Suppressor macrophage (primary cell): ENCODE measurements at regions not wholly inside any gene's neighbourhood (a gene's known extent, or its start where the extent isn't known, plus 50 kb on each side); places are given as distances from the start of the nearest gene placed in this dataset.
"Not testable (repeated sequence)": the region's sequence is repeated elsewhere in the genome, so short reads cannot be mapped to it uniquely, and the experiment has no call there.

Experiments
- DNase-seq, 4 experiments: peaks; one replicate each; pipeline ENCODE4 v3.0.0-alpha.2; 2020 to 2022

DNA sequence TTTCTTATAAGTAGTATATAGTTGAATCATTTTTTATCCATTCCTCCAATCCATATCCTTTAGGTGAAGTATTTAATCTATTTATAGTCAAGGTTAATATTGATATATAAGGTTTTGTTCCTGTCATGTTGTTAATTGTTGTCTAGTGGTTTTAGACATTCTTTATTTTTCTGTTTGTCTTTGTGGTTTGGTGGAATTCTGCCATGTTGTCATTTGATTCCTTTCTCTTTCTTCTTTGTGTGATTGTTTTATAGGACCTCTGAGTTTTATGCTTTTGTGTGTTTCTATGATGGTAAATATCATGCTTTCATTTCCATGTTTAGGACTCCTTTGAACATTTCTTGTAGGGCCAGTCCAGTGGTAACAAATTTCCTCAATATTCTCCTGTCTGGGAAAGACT is 450.3 kb upstream of the BTBD3 start:
- DNase-seq: no peak

GRCh38 chr20:11468880-11469279 is 448.8 kb upstream of the BTBD3 start:
- no peak for DNase-seq

DNA sequence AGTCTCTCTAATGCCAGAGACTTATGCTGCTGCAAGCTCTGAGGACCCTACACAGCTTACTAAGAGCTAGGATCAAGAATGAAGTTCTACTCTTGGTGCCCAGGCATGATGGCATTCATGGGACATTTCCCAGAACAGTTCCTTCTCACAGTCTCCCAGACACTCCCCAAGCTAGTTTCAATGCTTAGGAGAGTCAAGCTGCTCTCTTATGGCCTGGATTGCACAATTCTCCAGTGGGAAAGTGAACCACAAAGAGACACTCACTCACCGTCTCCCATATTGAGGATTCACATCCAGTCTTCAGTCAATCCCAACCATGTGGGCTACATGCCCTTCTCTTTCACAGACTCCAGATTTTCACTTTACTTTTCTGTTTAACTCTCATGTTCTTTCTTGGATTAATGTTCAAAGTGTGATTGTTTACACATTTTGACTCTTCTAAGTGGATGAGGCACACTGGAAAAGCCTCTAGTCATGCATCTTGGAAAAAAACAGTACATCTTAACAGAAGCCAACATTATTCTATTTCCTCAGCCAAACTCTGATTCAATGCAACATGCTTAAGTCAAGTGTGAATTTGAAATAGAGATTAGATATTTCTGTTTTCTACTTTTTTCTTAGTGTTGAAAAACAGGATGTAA is 447.8 kb upstream of the BTBD3 start:
- no peak for DNase-seq

GRCh38 chr20:11473983-11474382 is 443.7 kb upstream of the BTBD3 start:
- DNase-seq: no peak

DNA sequence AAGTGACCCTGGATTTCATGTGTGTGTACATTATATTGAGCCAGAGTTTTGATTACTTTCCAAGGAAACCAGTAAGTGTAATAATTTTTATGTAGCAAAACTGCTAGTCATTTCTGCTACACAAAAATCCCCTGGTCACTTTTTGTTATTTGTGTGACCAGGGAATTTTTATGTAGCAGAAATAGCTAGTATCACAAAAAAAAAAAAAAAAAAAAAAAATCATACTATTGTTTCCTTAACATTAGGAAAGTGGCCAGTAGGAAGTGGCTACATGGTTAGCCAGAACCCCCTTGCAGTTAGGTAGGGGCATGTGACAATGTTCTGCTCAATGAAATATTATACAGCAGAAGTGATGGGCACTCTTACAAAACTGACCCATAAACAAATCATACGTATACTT is 434.0 kb upstream of the BTBD3 start:
- no peak for DNase-seq

DNA sequence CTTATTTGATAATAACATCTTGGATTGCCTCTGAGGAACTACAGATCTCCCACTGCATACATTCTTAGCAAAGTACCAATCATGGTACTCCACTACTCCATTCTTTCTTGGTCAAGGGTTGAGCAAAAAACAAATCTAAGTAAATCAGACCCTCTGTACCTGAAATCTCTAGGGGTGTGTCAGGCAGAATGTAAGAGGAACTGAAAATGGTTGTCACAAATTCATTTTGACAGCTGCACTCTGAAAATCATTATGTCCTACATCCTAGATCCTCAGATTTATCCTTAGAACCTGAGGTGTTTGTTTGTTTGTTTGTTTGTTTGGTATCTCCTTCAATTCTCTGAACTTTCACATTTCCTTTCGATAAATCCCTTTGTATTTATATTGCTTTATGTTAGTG is 433.2 kb upstream of the BTBD3 start:
- DNase-seq: no peak

- DNase-seq: no peak
These were observed 425.3 kb upstream of the BTBD3 start for GRCh38 chr20:11492386-11492785.

DNA sequence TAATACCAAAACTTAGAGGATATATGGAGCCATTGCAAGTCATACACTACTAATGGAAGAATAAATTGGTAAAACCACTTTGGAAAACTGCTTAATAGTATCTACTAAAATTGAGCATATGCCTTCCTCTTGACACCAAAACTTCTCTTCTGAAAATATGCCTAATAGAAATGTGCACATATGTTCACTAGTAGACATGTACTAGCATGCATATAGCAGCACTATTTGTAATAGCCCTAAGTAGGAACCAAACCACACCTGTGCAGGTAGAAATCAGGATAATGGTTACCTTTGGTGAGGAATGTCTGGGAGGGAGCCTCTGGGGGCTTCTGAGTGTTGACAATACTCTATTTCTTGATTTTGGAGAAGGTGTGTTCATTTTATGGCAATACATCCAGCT is 424.8 kb upstream of the BTBD3 start:
- no peak for DNase-seq

- no peak for DNase-seq
These were observed 421.3 kb upstream of the BTBD3 start for GRCh38 chr20:11496380-11496779.

GRCh38 chr20:11497545-11497944 is 420.1 kb upstream of the BTBD3 start:
- DNase-seq: no peak

DNA sequence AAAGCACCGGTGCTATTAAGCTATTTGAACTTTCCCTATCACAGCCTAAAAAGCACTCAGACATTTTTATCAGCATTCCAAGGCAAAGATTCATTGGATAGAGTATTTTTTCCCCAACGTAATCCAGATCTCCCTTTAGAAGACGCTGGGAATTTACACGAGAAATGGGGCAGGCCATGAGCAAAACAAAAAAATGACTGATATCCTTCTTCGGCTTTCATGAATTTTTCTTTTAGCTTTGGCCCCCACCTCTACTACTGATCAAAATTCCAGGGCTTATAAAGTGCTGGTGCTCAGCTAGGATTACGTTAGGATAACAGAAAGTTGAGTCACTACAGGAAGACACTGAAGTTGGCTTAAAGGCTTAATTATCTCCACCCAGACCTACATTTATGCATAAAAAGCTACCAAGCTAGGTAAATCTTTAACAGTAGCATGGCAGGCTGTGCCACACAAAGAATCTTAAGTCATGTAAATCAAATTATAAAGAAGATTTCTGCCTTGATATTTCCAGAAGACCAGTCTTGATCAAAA is 418.5 kb upstream of the BTBD3 start:
- no peak for DNase-seq

DNA sequence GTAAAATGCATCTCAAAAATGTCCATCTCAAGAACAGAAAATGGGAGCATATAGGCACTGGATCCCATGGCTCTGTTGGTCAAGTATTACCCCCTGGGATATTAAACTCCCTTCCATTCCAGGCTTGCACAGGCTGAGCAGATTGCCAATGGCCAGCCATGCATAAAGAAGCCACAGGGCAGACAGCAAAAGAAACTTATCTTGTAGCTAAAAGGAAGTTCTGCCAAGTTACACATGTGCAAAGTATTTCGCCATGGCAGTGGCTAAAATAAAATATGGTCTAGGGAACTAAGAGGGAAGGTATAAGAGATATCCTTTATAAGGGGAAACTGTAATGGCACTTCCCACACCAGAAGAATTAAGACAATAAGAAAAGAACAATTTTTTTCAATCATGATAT is 415.6 kb upstream of the BTBD3 start:
- peak in 1 of 4 experiments; percentile 30 for DNase-seq

DNA sequence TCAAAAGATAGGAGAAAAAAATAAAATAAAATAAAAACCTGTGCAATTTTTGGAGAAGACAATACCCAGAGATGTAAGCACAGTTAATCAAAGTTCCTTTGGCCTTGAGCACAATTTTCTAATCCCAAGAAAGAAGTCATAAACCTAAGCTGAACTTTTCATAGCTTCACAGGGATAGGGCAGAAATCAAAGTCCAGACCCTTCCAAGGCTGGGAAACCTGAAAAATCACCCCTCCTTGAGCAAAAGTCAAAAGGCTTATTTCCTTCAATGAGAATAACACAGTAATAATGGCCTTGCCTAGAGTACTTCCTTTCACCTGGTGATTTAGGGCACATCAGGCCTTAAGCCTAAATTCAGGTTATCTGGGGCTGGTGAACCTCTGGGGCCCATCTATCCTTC is 415.0 kb upstream of the BTBD3 start:
- no peak for DNase-seq

DNA sequence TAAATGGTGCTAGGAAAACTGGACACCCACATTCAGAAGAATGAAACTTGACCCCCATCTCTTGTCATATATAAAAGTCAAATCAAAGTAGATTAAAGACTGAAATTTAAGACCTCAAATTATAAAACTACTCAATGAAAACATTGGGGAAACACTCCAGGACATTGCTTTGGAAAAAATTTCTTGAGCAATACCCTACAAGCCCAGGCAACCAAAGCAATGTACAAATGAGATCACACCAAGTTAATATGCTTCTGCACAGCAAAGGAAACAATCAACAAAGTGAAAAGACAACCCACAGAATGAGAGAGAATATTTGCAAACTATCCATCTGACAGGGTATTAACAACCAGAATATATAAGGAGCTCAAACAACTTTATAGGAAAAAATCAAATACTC is 407.9 kb upstream of the BTBD3 start:
- no peak for DNase-seq

GRCh38 chr20:11511821-11512220 is 405.9 kb upstream of the BTBD3 start:
- no peak for DNase-seq

- not testable (repeated sequence) for DNase-seq
These were observed 404.4 kb upstream of the BTBD3 start for GRCh38 chr20:11513241-11513745.

- no peak for DNase-seq
These were observed 401.2 kb upstream of the BTBD3 start for GRCh38 chr20:11516448-11516847.

DNA sequence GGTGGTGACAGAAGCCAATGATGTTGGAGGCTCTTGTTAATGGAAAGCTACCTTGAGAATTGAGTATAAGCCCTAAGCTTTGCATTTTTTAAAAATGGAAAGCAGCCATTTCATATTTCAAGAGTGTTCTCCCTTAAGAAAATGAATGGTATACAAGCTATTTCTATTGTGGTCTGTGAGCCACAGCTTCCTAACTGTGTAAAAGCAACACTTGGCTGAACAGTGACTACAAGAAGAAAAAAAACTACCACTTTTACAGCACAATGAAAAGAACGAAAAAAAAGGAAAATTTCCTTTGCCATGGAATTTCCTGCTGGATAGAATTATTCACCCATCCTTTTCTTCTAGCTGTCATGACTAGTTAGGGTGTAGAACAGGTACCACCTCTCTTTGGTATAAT is 397.1 kb upstream of the BTBD3 start:
- DNase-seq: no peak

DNA sequence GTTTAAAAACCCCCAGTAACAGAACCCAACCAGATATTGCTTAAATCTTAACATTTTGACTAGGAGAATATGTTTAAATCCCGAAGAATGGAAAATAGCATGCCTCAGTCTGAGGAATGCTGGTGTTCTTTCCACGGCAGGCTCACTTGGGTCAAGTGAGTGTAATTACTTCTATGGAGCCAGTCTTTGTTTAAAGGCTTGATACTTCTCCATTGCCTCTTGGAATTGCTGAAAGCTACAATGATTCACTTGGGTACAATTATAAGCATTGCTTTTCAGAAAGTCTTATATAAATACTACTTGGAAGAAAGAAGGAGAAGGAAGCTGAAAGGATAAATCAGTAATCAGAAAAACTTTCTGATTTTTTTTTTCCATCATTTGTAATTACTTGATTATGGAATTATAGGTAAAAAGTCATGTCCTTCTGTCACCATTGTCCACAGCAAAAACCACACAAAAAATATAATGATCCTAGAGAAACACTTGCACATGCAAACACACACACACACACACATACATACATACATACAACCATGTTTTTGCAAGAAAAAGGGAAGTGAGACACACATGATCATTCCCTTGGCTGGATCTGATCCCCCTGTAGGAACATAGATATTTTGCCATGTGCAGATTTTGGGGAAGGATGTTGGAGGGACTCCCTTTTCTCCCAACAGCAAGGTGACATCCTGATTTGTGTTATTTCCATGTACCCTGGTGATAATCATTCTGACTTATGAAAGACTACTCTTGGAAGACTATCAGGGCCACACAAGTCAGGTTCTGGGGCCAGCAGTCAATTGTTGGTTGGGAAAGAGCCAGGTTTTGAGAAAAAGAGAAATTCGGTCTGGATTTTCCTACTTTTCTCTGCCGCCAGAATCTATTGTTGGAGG is 396.0 kb upstream of the BTBD3 start:
- peak in 1 of 4 experiments; percentile 1 for DNase-seq

DNA sequence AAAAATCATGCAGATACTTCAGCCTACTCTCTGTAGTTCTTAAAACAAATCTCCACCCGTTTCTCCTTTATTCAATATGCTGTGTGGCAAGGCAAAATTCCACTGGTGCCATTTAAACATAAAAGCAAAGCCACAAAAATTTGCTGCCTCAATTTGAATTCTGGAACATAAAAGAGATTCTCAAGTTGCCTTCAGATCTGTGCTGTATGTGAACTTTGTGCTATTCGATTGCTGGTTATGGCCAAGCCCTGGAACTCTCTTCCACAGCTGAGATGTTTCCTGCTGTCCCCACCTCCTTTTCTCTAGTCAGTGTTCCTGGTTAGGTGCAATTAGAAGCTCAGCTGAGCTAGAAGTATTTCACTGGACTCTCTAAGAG is 395.3 kb upstream of the BTBD3 start:
- no peak for DNase-seq

GRCh38 chr20:11529047-11529446 is 388.6 kb upstream of the BTBD3 start:
- DNase-seq: no peak

GRCh38 chr20:11537032-11537431 is 380.7 kb upstream of the BTBD3 start:
- no peak for DNase-seq

DNA sequence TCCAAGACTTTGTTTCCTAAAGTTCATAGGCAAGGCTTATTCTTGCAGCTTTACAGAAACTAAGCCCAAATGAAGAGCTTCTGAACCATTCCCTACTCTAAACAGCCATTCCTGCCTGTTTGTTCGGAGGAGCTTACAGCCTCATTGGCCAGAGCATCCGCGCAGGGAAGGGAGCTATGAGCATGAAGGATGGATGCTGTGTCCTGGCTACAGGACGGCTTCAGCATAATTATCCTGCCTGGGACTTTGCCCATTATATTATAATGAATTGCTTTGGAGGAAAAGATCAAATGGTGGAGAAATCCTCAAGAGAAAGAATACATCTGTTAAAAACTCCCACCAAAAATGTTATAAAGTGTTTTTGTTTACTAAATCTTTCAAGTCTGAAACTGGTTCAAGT is 378.2 kb upstream of the BTBD3 start:
- no peak for DNase-seq

DNA sequence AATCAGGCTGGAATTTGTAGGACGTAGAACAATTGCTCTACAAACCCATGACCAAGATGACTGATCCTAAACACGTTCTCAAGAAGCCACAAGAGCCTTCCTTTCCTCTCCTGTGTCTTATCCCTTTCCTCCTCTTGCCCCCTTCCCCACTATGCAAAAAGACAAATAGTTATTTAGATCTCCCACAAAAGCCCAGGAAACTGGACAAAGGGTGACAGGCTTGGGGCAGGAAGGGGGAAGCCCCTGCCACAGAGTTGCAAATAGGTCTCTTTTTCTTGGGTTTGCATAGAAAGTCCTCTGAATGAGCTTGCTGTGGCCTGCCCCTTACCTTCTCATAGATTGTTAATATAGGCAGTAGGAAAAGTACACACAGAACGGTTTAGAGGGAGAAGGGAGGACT is 377.1 kb upstream of the BTBD3 start:
- DNase-seq: no peak
